GM10248 (cell line): ENCODE measurements at regions not wholly inside any gene's neighbourhood (a gene's known extent, or its start where the extent isn't known, plus 50 kb on each side); places are given as distances from the start of the nearest gene placed in this dataset.

Experiments used
- CTCF ChIA-PET: fragments of 300-600 bp; sonication (Branson Sonifier 250); formaldehyde crosslinking; extraction: SDS; loops from one replicate; lab custom pipeline; 2021; ENCODE audit warnings: antibody characterized with exemption; lab: Yijun Ruan, JAX
- POLR2A ChIA-PET: fragments of 350-650 bp; sonication (Branson Sonifier 250); formaldehyde crosslinking; extraction: SDS; loops from one replicate; lab custom pipeline; 2020; ENCODE audit warnings: antibody characterized with exemption; lab: Yijun Ruan, JAX
- DNase-seq: peaks from one replicate; pipeline ENCODE4 v3.0.0; 2012; ENCODE audit errors: extremely low spot score
- TF ChIP-seq, protein P1 (sequence below): IDR thresholded peaks from 2 replicates; pipeline ENCODE4 v1.5.1; 2012; ENCODE audit warnings: mild to moderate bottlenecking, low read depth; ENCODE audit errors: extremely low read depth, missing control alignments, control extremely low read depth

DNA sequence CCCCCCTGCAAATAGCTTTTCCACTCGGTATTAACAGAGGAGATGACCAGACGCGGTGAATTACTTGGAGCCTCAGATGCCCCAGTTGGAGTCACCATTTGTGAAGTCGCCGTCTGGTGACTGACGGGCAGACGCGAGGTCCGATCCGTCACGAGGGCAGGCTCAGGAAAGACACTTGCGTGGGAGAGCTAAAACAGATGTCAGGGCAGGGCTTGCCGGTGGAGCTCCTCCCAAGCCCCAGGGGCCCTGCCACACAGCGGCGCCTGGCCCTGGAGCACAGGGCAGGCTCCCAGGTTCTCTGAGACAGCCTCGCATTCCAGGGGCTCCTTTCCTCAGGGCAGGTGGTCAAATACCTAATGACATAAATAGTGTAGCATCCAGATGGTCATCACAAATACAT, 348.3 kb downstream of the C16orf95 start:
- TF ChIP-seq, protein P1, sequence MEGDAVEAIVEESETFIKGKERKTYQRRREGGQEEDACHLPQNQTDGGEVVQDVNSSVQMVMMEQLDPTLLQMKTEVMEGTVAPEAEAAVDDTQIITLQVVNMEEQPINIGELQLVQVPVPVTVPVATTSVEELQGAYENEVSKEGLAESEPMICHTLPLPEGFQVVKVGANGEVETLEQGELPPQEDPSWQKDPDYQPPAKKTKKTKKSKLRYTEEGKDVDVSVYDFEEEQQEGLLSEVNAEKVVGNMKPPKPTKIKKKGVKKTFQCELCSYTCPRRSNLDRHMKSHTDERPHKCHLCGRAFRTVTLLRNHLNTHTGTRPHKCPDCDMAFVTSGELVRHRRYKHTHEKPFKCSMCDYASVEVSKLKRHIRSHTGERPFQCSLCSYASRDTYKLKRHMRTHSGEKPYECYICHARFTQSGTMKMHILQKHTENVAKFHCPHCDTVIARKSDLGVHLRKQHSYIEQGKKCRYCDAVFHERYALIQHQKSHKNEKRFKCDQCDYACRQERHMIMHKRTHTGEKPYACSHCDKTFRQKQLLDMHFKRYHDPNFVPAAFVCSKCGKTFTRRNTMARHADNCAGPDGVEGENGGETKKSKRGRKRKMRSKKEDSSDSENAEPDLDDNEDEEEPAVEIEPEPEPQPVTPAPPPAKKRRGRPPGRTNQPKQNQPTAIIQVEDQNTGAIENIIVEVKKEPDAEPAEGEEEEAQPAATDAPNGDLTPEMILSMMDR, result no peak
- no peak for DNase-seq
- POLR2A ChIA-PET, result no interaction called here
- CTCF ChIA-PET, result no interaction called here

DNA sequence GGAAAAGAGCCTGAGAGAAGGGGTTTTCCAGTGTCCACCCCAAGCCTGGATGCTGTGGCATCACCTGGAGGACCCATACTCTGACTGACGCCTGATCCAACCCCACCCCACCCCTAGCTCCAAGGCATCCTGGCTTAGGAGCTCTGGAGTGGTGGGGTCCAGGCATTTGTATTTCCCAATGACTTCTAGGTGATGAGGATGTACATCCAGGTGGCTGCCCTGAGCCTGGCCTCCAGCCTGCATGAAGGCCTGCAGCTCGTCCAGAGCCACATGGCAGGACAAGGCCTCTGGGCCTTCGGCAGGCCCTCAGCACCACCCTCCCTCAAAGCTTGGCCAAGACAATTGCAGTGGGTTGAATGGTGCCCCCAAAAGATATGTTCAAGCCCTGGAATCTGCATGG, 347.5 kb downstream of the C16orf95 start:
- CTCF ChIA-PET, result no interaction called here
- POLR2A ChIA-PET, result no interaction called here
- TF ChIP-seq, protein P1, result no peak
- no peak for DNase-seq

DNA sequence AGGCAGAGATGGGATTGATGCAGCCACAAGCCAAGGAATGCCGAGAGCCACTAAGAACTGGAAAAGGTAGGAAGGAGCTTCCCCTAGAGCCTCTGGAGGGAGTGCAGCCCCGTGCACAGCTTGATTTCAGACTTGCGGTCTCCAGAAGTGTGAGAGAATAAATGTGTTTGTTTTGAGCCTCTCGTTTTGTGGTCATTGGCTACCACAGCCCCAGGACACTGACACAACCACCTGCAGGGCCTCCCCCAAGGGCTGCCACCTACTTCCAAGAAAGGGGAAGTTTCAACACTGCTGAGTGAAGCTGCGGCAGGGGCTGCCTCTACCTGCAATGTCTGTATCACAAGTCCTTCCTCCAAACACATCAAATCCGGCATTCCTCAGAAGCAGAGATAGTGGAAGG, 346.9 kb downstream of the C16orf95 start:
- TF ChIP-seq, protein P1, result no peak
- DNase-seq, result no peak
- CTCF ChIA-PET, result no interaction called here
- POLR2A ChIA-PET, result no interaction called here

DNA sequence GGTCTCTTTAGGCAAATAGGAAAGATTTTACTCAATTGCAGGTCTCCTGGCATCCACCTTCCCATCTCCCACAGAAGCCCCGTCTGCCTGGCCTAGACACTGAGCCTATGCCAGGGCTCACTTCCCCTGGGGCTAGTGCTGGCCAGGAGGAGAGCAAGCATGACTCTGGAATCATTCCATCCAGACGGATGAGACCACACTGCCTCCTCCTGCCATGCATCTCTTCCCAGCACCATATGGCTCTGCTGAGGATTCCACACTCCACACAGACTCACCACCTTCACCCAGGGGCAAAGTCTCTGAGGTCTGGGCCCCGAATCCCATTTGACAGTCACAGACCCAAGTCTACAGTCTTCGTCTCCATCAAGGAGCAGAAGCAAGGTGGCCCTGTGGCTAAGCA, 346.5 kb downstream of the C16orf95 start:
- ChIA-PET POLR2A (no interaction called here), CTCF (no interaction called here)
- TF ChIP-seq, protein P1, result no peak
- DNase-seq, result no peak

DNA sequence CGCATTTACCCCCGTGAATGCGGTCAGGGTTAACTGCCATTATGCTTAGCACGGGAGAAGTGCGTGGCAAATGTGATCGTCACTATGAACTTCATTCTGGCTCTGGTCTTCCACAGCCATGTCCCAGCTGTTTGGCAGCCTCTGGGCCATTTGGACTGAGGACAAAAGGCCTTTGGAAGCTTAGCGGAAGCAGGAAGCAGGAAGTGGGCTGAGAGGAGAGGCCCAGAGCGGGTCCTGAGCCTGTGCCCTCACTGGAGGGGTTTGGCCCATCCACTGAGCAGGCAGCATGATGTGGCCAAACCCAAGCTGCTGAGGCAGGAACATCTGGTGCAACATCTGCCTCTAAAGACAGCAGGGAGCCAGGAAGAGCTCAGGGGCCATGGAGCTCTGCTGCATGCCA, 345.9 kb downstream of the C16orf95 start:
- POLR2A ChIA-PET, result no interaction called here
- DNase-seq, result no peak
- CTCF ChIA-PET, result no interaction called here
- TF ChIP-seq, protein P1, result no peak

DNA sequence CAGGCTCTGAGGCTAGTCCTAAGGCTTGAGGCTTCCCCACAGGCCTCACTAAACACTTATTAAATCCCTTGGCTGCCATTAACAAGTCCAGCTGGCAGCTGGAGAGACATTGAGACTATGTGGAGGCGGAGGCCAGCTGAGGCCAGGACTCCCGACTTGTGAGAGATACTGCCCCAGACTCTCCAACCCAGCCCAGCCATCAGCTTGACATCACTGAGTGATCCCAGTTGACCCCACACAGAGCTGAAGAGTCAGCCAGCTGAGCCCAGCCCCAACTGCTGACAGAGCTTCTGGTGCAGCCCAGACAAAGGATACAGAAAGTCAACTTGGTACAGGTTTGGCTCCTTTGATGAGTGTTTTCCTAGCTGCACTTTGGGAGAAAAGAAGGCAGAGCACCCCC, 343.1 kb downstream of the C16orf95 start:
- no peak for DNase-seq
- POLR2A ChIA-PET, result no interaction called here
- TF ChIP-seq, protein P1, result no peak
- CTCF ChIA-PET, result no interaction called here

DNA sequence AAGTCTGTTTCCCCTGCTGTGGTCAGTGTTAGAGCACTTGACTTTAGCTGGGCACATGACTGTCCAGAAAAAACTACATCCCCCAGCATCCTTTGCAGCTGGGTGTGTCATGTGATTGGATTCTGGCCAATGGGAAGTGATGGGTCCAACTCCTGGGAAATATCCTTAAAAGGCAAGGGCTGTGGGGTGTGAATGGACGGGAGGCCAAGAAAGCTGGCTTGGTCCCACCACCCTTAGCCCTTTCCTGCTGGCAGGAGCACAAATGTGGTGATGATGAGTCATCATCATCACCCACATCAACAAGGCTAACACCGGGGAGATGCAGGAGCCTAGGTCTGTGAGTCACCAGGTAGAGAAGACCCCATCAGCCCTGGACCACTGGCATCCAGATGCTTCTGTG, 341.7 kb downstream of the C16orf95 start:
- no peak for DNase-seq
- TF ChIP-seq, protein P1, result no peak
- CTCF ChIA-PET, result interaction anchor here (1.0 kb wide), 1 partner anchor 18 kb away, joined by 3 read pairs; no protein-coding TSS in a partner anchor

More for the DNA sequence above, 341.7 kb downstream of the C16orf95 start:
- POLR2A ChIA-PET, result no interaction called here
